ENCODE measurements at regions not wholly inside any gene's neighbourhood (a gene's known extent, or its start where the extent isn't known, plus 50 kb on each side); places are given as distances from the start of the nearest gene placed in this dataset.

- DNase-seq (ENCODE audit: low spot score), result no peak
Observed at GRCh38 chr4:10203851-10204250, 87.3 kb upstream of the WDR1 start.

GRCh38 chr4:10201381-10202223 lies 85.0 kb upstream of the WDR1 start:
- DNase-seq (ENCODE audit: low spot score), result no peak

GRCh38 chr4:10200869-10201268 lies 84.3 kb upstream of the WDR1 start:
- no peak for DNase-seq (ENCODE audit: low spot score)

- no peak for DNase-seq (ENCODE audit: low spot score)
Observed at GRCh38 chr4:10198365-10198764, 81.8 kb upstream of the WDR1 start.

GRCh38 chr4:10197952-10198351 lies 81.4 kb upstream of the WDR1 start:
- DNase-seq (ENCODE audit: low spot score), result no peak

GRCh38 chr4:10196191-10196590 lies 79.6 kb upstream of the WDR1 start:
- DNase-seq (ENCODE audit: low spot score), result no peak

GRCh38 chr4:10192331-10192730 lies 75.7 kb upstream of the WDR1 start:
- no peak for DNase-seq (ENCODE audit: low spot score)

- no peak for DNase-seq (ENCODE audit: low spot score)
Observed at GRCh38 chr4:10188400-10189004, 71.9 kb upstream of the WDR1 start.

- DNase-seq (ENCODE audit: low spot score), result no peak
Observed at GRCh38 chr4:10186228-10187214, 69.9 kb upstream of the WDR1 start.

- DNase-seq (ENCODE audit: low spot score), result no peak
Observed at GRCh38 chr4:10185518-10186227, 69.1 kb upstream of the WDR1 start.

- DNase-seq (ENCODE audit: low spot score), result no peak
Observed at GRCh38 chr4:10184501-10184938, 67.9 kb upstream of the WDR1 start.

GRCh38 chr4:10184041-10184440 lies 67.4 kb upstream of the WDR1 start:
- DNase-seq (ENCODE audit: low spot score), result no peak

GRCh38 chr4:10183462-10183861 lies 66.9 kb upstream of the WDR1 start:
- no peak for DNase-seq (ENCODE audit: low spot score)

- DNase-seq (ENCODE audit: low spot score), result no peak
Observed at GRCh38 chr4:10182446-10183424, 66.1 kb upstream of the WDR1 start.

GRCh38 chr4:10181745-10182445 lies 65.3 kb upstream of the WDR1 start:
- no peak for DNase-seq (ENCODE audit: low spot score)

GRCh38 chr4:10180927-10181744 lies 64.5 kb upstream of the WDR1 start:
- DNase-seq (ENCODE audit: low spot score), result no peak

GRCh38 chr4:10180603-10180926 lies 64.0 kb upstream of the WDR1 start:
- DNase-seq (ENCODE audit: low spot score), result no peak

- no peak for DNase-seq (ENCODE audit: low spot score)
Observed at GRCh38 chr4:10179957-10180602, 63.5 kb upstream of the WDR1 start.

GRCh38 chr4:10178763-10179162 lies 62.2 kb upstream of the WDR1 start:
- no peak for DNase-seq (ENCODE audit: low spot score)
